ENCODE measurements at regions not wholly inside any gene's neighbourhood (a gene's known extent, or its start where the extent isn't known, plus 50 kb on each side); places are given as distances from the start of the nearest gene placed in this dataset.

GRCh38 chr10:44262551-44263251, 122.2 kb downstream of the CXCL12 start:
- no peak for TF ChIP-seq CTCF (IDR thresholded peaks at IDR 0.05; ENCODE audit: low read depth, low read length, missing input control)
- TF ChIP-seq TAF1 (conservative IDR thresholded peaks at IDR 0.05) = no peak
- no peak for TF ChIP-seq RAD21 (IDR thresholded peaks at IDR 0.05)
- no peak for TF ChIP-seq ATF3 (IDR thresholded peaks at IDR 0.05)
- TF ChIP-seq JUND (IDR thresholded peaks at IDR 0.05) = no peak
- no peak for TF ChIP-seq REST (IDR thresholded peaks at IDR 0.05)
- TF ChIP-seq ZBTB33 (IDR thresholded peaks at IDR 0.05) = no peak
- TF ChIP-seq MAX (IDR thresholded peaks at IDR 0.05) = no peak
- no peak for TF ChIP-seq YY1 (IDR thresholded peaks at IDR 0.05)
- TF ChIP-seq SP1 (IDR thresholded peaks at IDR 0.05) = no peak

Data from liver (tissue), 3 donors.